ENCODE measurements at regions not wholly inside any gene's neighbourhood (a gene's known extent, or its start where the extent isn't known, plus 50 kb on each side); places are given as distances from the start of the nearest gene placed in this dataset.

DNA sequence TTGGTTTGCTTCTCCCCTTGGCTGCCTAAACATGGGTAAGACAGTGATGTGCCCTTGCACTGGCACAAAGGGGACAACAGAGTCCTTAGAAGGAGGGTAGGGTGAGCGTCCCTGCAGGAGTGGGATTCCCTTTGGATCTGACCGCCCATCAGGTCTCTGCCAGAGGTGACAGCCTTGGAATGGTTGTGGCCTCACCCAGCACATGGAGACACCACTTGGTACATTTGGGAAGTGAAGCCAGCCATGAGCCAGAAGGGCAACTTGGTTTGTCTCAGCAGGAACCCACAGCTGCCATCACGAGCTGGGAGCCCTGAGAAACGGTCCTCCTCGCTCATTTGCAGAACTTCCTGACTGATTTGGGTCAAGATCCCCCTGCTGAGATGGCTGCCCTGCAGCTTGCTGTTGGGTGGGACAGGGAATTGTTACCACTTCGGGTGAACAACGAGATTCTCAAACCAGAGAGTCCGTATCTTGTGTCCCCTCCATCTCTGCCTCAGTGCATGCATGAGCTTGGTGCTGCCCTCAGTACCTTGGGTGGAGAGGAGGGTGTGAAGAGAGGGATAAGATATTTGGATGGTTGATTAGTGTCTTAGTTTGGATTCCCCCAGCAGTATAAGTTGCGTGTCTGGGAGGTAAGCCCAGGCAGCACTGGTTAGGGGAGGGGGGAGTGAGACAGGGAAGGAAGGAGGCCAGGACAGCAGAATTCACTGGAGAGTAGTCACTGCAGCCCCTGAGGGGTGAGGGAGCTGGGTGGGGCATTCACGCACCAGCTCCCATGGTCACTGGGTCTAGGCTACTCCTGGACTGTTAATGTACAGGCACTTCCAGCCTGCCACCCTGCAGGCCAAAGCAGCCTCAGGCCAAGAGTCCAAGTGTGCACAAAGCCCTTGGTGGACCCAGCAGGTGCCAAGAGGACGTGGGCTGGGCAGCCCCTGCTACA, 168.8 kb upstream of the TOPAZ1 start:
- TF ChIP-seq, protein P1, sequence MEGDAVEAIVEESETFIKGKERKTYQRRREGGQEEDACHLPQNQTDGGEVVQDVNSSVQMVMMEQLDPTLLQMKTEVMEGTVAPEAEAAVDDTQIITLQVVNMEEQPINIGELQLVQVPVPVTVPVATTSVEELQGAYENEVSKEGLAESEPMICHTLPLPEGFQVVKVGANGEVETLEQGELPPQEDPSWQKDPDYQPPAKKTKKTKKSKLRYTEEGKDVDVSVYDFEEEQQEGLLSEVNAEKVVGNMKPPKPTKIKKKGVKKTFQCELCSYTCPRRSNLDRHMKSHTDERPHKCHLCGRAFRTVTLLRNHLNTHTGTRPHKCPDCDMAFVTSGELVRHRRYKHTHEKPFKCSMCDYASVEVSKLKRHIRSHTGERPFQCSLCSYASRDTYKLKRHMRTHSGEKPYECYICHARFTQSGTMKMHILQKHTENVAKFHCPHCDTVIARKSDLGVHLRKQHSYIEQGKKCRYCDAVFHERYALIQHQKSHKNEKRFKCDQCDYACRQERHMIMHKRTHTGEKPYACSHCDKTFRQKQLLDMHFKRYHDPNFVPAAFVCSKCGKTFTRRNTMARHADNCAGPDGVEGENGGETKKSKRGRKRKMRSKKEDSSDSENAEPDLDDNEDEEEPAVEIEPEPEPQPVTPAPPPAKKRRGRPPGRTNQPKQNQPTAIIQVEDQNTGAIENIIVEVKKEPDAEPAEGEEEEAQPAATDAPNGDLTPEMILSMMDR (IDR thresholded peaks at IDR 0.05) = no peak
- TF ChIP-seq POLR2A (IDR thresholded peaks at IDR 0.05) = no peak
